H9 (cell line): ENCODE measurements at regions not wholly inside any gene's neighbourhood (a gene's known extent, or its start where the extent isn't known, plus 50 kb on each side); places are given as distances from the start of the nearest gene placed in this dataset.

Source experiments
- DNase-seq: peaks from one replicate; pipeline ENCODE4 v3.0.0-alpha.2; 2017
- H2AFZ ChIP-seq: one replicate; pipeline ENCODE4 v1.6.1; 2013; ENCODE audit warnings: mild to moderate bottlenecking, low read length, control low read depth, moderate library complexity
- H2AK5ac ChIP-seq: 2 replicates; pipeline ENCODE4 v1.6.1; 2013; ENCODE audit warnings: low read length, control low read depth, mixed read lengths; ENCODE audit not compliant: insufficient read length
- H2BK120ac ChIP-seq: one replicate; pipeline ENCODE4 v1.6.1; 2013; ENCODE audit warnings: low read depth, mild to moderate bottlenecking, low read length, control low read depth, inconsistent platforms; ENCODE audit not compliant: poor library complexity, severe bottlenecking
- H2BK12ac ChIP-seq: 2 replicates; pipeline ENCODE4 v1.6.1; 2013; ENCODE audit warnings: low read length, control low read depth, mixed read lengths, low read depth; ENCODE audit not compliant: insufficient read length
- H2BK15ac ChIP-seq: 2 replicates; pipeline ENCODE4 v1.6.1; 2013; ENCODE audit warnings: low read depth, low read length, control low read depth
- H2BK20ac ChIP-seq: one replicate; pipeline ENCODE4 v1.6.1; 2013; ENCODE audit warnings: low read depth, mild to moderate bottlenecking, low read length, control low read depth, inconsistent platforms; ENCODE audit not compliant: poor library complexity, severe bottlenecking
- H2BK5ac ChIP-seq: 2 replicates; pipeline ENCODE4 v1.6.1; 2013; ENCODE audit warnings: low read length, control low read depth, mixed read lengths; ENCODE audit not compliant: insufficient read length
- H3K14ac ChIP-seq: 2 replicates; pipeline ENCODE4 v1.6.1; 2013; ENCODE audit warnings: low read length, control low read depth; ENCODE audit not compliant: insufficient read depth
- H3K18ac ChIP-seq: 2 replicates; pipeline ENCODE4 v1.6.1; 2013; ENCODE audit warnings: low read depth, mild to moderate bottlenecking, mixed read lengths, low read length, control low read depth; ENCODE audit not compliant: insufficient read length
- H3K23ac ChIP-seq: 2 replicates; pipeline ENCODE4 v1.6.1; 2013; ENCODE audit warnings: low read length, control low read depth, mixed read lengths, low read depth; ENCODE audit not compliant: insufficient read length
- H3K23me2 ChIP-seq: 2 replicates; pipeline ENCODE4 v1.6.1; 2013; ENCODE audit warnings: low read depth, mild to moderate bottlenecking, mixed read lengths, low read length, control low read depth; ENCODE audit not compliant: insufficient read length, poor library complexity, severe bottlenecking
- H3K27ac ChIP-seq: 2 replicates; pipeline ENCODE4 v1.5.1; 2013; ENCODE audit warnings: low read length, control low read depth, mixed read lengths, low read depth; ENCODE audit not compliant: insufficient read length
- H3K27me3 ChIP-seq: 2 replicates; pipeline ENCODE4 v1.6.1; 2013; ENCODE audit warnings: low read length, control low read depth, inconsistent platforms; ENCODE audit not compliant: insufficient read depth
- H3K4ac ChIP-seq: 2 replicates; pipeline ENCODE4 v1.6.1; 2013; ENCODE audit warnings: low read depth, mild to moderate bottlenecking, control low read depth, inconsistent platforms, low read length, moderate library complexity
- H3K4me1 ChIP-seq: 2 replicates; pipeline ENCODE4 v1.6.1; 2013; ENCODE audit warnings: low read length, control low read depth, inconsistent platforms; ENCODE audit not compliant: insufficient read depth
- H3K4me2 ChIP-seq: 2 replicates; pipeline ENCODE4 v1.6.1; 2013; ENCODE audit warnings: low read length, control low read depth, mixed read lengths; ENCODE audit not compliant: insufficient read length, insufficient read depth
- H3K56ac ChIP-seq: 2 replicates; pipeline ENCODE4 v1.6.1; 2013; ENCODE audit warnings: low read depth, mild to moderate bottlenecking, mixed read lengths, low read length, control low read depth; ENCODE audit not compliant: insufficient read length
- H3K79me1 ChIP-seq: 2 replicates; pipeline ENCODE4 v1.6.1; 2013; ENCODE audit warnings: low read depth, mild to moderate bottlenecking, moderate library complexity, low read length, control low read depth, inconsistent platforms; ENCODE audit not compliant: insufficient read depth, poor library complexity, severe bottlenecking
- H3K79me2 ChIP-seq: 2 replicates; pipeline ENCODE4 v1.6.1; 2013; ENCODE audit warnings: low read length, control low read depth, inconsistent platforms; ENCODE audit not compliant: insufficient read depth
- H3K9ac ChIP-seq: 2 replicates; pipeline ENCODE4 v1.6.1; 2013; ENCODE audit warnings: low read length, control low read depth, mixed read lengths; ENCODE audit not compliant: insufficient read length; ENCODE audit errors: extremely low read depth
- H3K9me3 ChIP-seq: one replicate; pipeline ENCODE4 v1.6.1; 2013; ENCODE audit warnings: low read depth, low read length, inconsistent platforms; ENCODE audit not compliant: control insufficient read depth
- H3T11ph ChIP-seq: one replicate; pipeline ENCODE4 v1.6.1; 2013; ENCODE audit warnings: mild to moderate bottlenecking, low read length, control low read depth, inconsistent platforms
- H4K20me1 ChIP-seq: one replicate; pipeline ENCODE4 v1.6.1; 2013; ENCODE audit not compliant: control insufficient read depth, insufficient read length, insufficient read depth
- H4K5ac ChIP-seq: 2 replicates; pipeline ENCODE4 v1.6.1; 2013; ENCODE audit warnings: low read depth, mild to moderate bottlenecking, mixed read lengths, low read length, control low read depth; ENCODE audit not compliant: insufficient read length
- H4K8ac ChIP-seq: replicated peaks from 2 replicates; pipeline ENCODE4 v1.6.1; 2013; ENCODE audit warnings: low read length, control low read depth, mixed read lengths, low read depth; ENCODE audit not compliant: insufficient read length
- H4K91ac ChIP-seq: 2 replicates; pipeline ENCODE4 v1.6.1; 2013; ENCODE audit warnings: low read depth, mild to moderate bottlenecking, moderate library complexity, mixed read lengths, low read length, control low read depth; ENCODE audit not compliant: insufficient read length
- H3K27ac Mint-ChIP-seq, 3 experiments: 2 replicates in 2 of 3; 3 replicates in 1 of 3; pipeline ENCODE4 v1.8.0; 2020 to 2021; ENCODE audit warnings: mixed read lengths in 3 of 3, mild to moderate bottlenecking in 1 of 3, moderate library complexity in 1 of 3
- H3K27me3 Mint-ChIP-seq: 2 replicates; pipeline ENCODE4 v1.8.0; 2021; ENCODE audit warnings: low read depth, mild to moderate bottlenecking, moderate library complexity, mixed read lengths
- H3K36me3 Mint-ChIP-seq, 3 experiments: 2 replicates in 2 of 3; 3 replicates in 1 of 3; pipeline ENCODE4 v1.8.0; 2020 to 2021; ENCODE audit warnings: low read depth in 3 of 3, mixed read lengths in 3 of 3; ENCODE audit not compliant: insufficient read depth in 1 of 3
- H3K4me1 Mint-ChIP-seq, 2 experiments: 2 replicates each; pipeline ENCODE4 v1.8.0; 2020; ENCODE audit warnings: mixed read lengths in 2 of 2
- H3K4me3 Mint-ChIP-seq, 2 experiments: 2 replicates in 1 of 2; 3 replicates in 1 of 2; pipeline ENCODE4 v1.8.0; 2020 to 2021; ENCODE audit warnings: mild to moderate bottlenecking in 2 of 2, mixed read lengths in 2 of 2, moderate library complexity in 1 of 2
- H3K9me3 Mint-ChIP-seq, 2 experiments: 2 replicates in 1 of 2; 3 replicates in 1 of 2; pipeline ENCODE4 v1.8.0; 2020; ENCODE audit warnings: mild to moderate bottlenecking in 2 of 2, mixed read lengths in 2 of 2, moderate library complexity in 1 of 2
- CTCF ChIP-seq: fragments of 200-600 bp; sonication (generic); conservative IDR thresholded peaks from 3 replicates; pipeline ENCODE4 v1.8.0; 2021; ENCODE audit warnings: antibody characterized with exemption, mild to moderate bottlenecking
- WGBS: extraction: QIAGEN DNeasy Blood & Tissue Kit; methylation state at CpG from one replicate; pipeline ENCODE4 v1.1.7; 2013; ENCODE audit warnings: missing lambda C conversion rate, low lambda C conversion rate, mixed read lengths; ENCODE audit not compliant: insufficient read length; ENCODE audit errors: extremely low coverage; 5-methylcytosine and 5-hydroxymethylcytosine counted together

DNA sequence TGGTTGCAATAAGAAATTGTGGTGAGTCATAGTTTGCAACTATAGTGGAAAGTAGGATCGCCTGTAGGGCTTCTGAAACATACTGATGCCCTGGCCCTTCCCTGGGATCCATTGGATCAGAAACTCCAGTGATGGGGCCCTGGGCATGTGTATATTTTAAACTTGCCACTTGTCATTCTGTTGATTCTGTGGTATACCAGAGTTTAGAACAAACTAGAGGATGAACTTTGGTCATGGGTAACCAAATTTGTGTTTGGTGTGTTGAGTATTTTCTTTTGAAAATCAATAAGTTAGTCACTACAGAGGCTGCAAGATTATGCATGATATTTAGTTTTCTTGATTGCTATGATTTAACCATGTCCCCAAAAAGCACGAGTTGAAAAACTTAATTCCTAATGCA, 142.2 kb downstream of the SLC15A5 start:
- H2AK5ac ChIP-seq, result no peak overlapping the region
- no peak overlapping the region for H3K23ac ChIP-seq
- no peaks in the 10 kb centered on the region for H3K79me2 ChIP-seq
- no peak overlapping the region for H2AFZ ChIP-seq
- no peaks in the 10 kb centered on the region for H3K4me1 Mint-ChIP-seq
- TF ChIP-seq CTCF, result no peak
- peaks cover 0 to 2% (median 0%) of the 10 kb centered on the region in 3 experiments; a peak in 1 of 7 replicates for H3K36me3 Mint-ChIP-seq
- no peak overlapping the region for H4K91ac ChIP-seq
- H4K8ac ChIP-seq, result no peak overlapping the region
- H2BK120ac ChIP-seq, result no peak overlapping the region
- H3K27ac ChIP-seq, result no peak overlapping the region
- H2BK5ac ChIP-seq, result no peak overlapping the region
- no peak overlapping the region for H2BK20ac ChIP-seq
- H3K9me3 ChIP-seq, result no peaks in the 10 kb centered on the region
- H2BK12ac ChIP-seq, result no peak overlapping the region
- peaks cover 3 to 12% of the 10 kb centered on the region in 2 experiments; a peak in 4 of 5 replicates for H3K9me3 Mint-ChIP-seq
- H3T11ph ChIP-seq, result no peak overlapping the region
- H3K27ac Mint-ChIP-seq, result no peak overlapping the region
- H3K4me2 ChIP-seq, result no peak overlapping the region
- H3K27me3 ChIP-seq, result no peaks in the 10 kb centered on the region
- H3K79me1 ChIP-seq, result no peaks in the 10 kb centered on the region
- no peaks in the 10 kb centered on the region for H3K4me1 ChIP-seq
- no peak for DNase-seq
- H3K14ac ChIP-seq, result no peak overlapping the region
- no peak overlapping the region for H3K18ac ChIP-seq
- H3K4ac ChIP-seq, result no peak overlapping the region
- no peak overlapping the region for H2BK15ac ChIP-seq
- no peak overlapping the region for H3K56ac ChIP-seq
- no peak overlapping the region for H3K9ac ChIP-seq
- H3K4me3 Mint-ChIP-seq, result no peak overlapping the region
- H3K23me2 ChIP-seq, result no peaks in the 10 kb centered on the region
- WGBS, result no CpG with 5 or more reads among the region's 2 CpGs
- H3K27me3 Mint-ChIP-seq, result no peaks in the 10 kb centered on the region
- no peak overlapping the region for H4K5ac ChIP-seq
- no peaks in the 10 kb centered on the region for H4K20me1 ChIP-seq
